ENCODE measurements at regions not wholly inside any gene's neighbourhood (a gene's known extent, or its start where the extent isn't known, plus 50 kb on each side); places are given as distances from the start of the nearest gene placed in this dataset.

DNA sequence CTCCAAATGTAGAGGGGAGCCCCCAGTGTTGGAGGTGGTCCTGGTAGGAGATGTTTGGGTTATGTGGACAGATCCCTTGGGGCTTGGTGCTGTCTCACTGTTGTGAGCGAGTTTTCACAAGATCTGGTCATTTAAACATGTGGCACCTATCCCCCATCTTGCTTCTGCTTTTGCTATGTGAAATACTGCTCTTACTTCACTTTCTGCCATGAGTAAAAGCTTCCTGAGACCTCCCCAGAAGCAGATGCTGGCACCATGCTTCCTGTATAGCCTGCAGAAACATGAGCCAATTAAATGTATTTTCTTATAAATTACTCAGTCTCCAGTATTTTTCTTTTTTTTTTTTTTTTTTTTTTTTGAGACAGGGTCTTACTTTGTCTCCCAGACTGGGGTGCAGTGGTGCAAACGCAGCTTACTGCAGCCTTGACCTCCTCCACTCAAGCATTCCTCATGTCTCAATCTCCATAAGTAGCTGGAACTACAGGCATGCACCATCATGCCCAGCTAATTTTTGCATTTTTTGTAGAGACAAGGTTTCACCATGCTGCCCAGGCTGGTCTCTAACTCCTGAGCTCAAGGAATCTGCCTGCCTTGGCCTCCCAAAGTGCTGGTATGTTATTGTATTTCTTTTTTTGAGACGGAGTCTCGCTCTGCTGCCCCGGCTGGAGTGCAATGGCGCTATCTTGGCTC, 177.1 kb downstream of the ALDH8A1 start:
- TF ChIP-seq RFX5 (IDR thresholded peaks at IDR 0.05; ENCODE audit: borderline replicate concordance, low read depth, low read length) (no peak), ASH2L (IDR thresholded peaks at IDR 0.05; ENCODE audit: low read length) (no peak), RNF2 (IDR thresholded peaks at IDR 0.05; ENCODE audit: borderline replicate concordance, low read depth, low read length, missing control alignments, poor library complexity, severe bottlenecking) (no peak), NANOG (IDR thresholded peaks at IDR 0.05; ENCODE audit: insufficient read depth, low read depth, low read length, poor library complexity, severe bottlenecking) (no peak), HDAC6 (IDR thresholded peaks at IDR 0.05; ENCODE audit: low read depth, low read length) (no peak), TBP (IDR thresholded peaks at IDR 0.05; ENCODE audit: low read depth, low read length) (no peak), EP300 (IDR thresholded peaks at IDR 0.05; ENCODE audit: borderline replicate concordance in 1 of 2, low read depth in 2 of 2, low read length in 2 of 2) (no peak), BCL11A (IDR thresholded peaks at IDR 0.05; ENCODE audit: low read depth in 2 of 2, low read length in 2 of 2) (no peak), SP4 (IDR thresholded peaks at IDR 0.05; ENCODE audit: low read length) (no peak), POU5F1 (IDR thresholded peaks at IDR 0.05; ENCODE audit: low read depth, low read length) (no peak)
- Histone ChIP-seq H4K5ac (ENCODE audit: insufficient read length, low read depth, low read length) (no peak overlapping the region), H4K91ac (replicated peaks; ENCODE audit: insufficient read length, low read length) (no peak overlapping the region), H2BK120ac (replicated peaks; ENCODE audit: low read depth, low read length) (no peak overlapping the region), H2BK5ac (ENCODE audit: low read depth, low read length) (no peak overlapping the region), H2AK5ac (ENCODE audit: low read depth, low read length) (no peak overlapping the region), H3K9ac (replicated peaks in 1 of 4; ENCODE audit: extremely low read depth in 1 of 4, low read depth in 3 of 4, low read length in 3 of 4) (no peak overlapping the region), H2BK15ac (ENCODE audit: low read length) (no peak overlapping the region), H3K23me2 (ENCODE audit: low read depth, low read length) (no peaks in the 10 kb centered on the region), H3K4me1 (replicated peaks in 1 of 4; ENCODE audit: control insufficient read depth in 3 of 4, insufficient read depth in 4 of 4, low read length in 3 of 4) (no peaks in the 10 kb centered on the region; a peak in 1 of 7 replicates), H3K4me3 (ENCODE audit: extremely low read depth in 1 of 4, insufficient read depth in 2 of 4, low read depth in 3 of 4, low read length in 4 of 4) (no peak overlapping the region), H3K79me1 (ENCODE audit: low read depth, low read length) (no peaks in the 10 kb centered on the region), H3K14ac (ENCODE audit: insufficient read length) (no peak overlapping the region), H3K27me3 (replicated peaks in 1 of 4; ENCODE audit: control insufficient read depth in 3 of 4, extremely low read depth in 1 of 4, insufficient read depth in 3 of 4, low read length in 3 of 4) (no peaks in the 10 kb centered on the region), H2AFZ (ENCODE audit: low read length) (0 out of 2 replicates have a peak overlapping the region, but pooled peaks have one; percentile 4), H3K9me3 (ENCODE audit: insufficient read depth in 2 of 2, low read depth in 1 of 2, low read length in 1 of 2) (no peaks in the 10 kb centered on the region), H3K4me2 (ENCODE audit: insufficient read depth in 1 of 2, low read depth in 2 of 2, low read length in 2 of 2) (no peak overlapping the region), H3K79me2 (ENCODE audit: control insufficient read depth in 1 of 2, insufficient read depth in 2 of 2, low read length in 2 of 2) (no peaks in the 10 kb centered on the region), H3K36me3 (ENCODE audit: control insufficient read depth in 2 of 4, insufficient read depth in 4 of 4, low read length in 3 of 4) (no peaks in the 10 kb centered on the region), H3K4ac (replicated peaks; ENCODE audit: insufficient read length, low read depth, low read length) (no peak overlapping the region), H3K56ac (replicated peaks; ENCODE audit: insufficient read length, low read depth, low read length) (no peak overlapping the region), H3K18ac (ENCODE audit: extremely low read depth, low read length) (no peak overlapping the region), H4K8ac (ENCODE audit: extremely low read depth, insufficient read depth, low read length) (no peak overlapping the region; the same call in 1 of the 2 replicates), H3K27ac (ENCODE audit: low read depth, low read length) (no peak overlapping the region), H2BK20ac (ENCODE audit: low read length) (no peak overlapping the region), H4K20me1 (replicated peaks in 1 of 2; ENCODE audit: control insufficient read depth in 1 of 2, insufficient read depth in 2 of 2, low read length in 2 of 2) (no peaks in the 10 kb centered on the region), H2BK12ac (ENCODE audit: low read depth, low read length) (no peak overlapping the region), H3K23ac (ENCODE audit: insufficient read length) (no peak overlapping the region)
- DNase-seq (ENCODE audit: low read depth in 1 of 2, low spot score in 2 of 2) = no peak
- 87% methylated on average over 6 of the region's 6 CpGs; no CpG with 5 or more reads in 1 of the 2 experiments for WGBS, 2 experiments (ENCODE audit: extremely low coverage in 1 of 2, insufficient coverage in 1 of 2, insufficient read length in 1 of 2, insufficient replicate concordance in 2 of 2, low coverage in 1 of 2, low lambda C conversion rate in 2 of 2, missing lambda C conversion rate in 1 of 2)
- no peak for FAIRE-seq
- ChIA-PET CTCF (ENCODE audit: partially characterized antibody) (interaction anchor here (0.6 to 1.5 kb wide), 4 partner anchors 14 to 176 kb away, joined by 3 to 6 read pairs (median 4); no protein-coding TSS in a partner anchor), POLR2A (ENCODE audit: partially characterized antibody) (interaction anchor here (1.1 kb wide), 1 partner anchor 14 kb away, joined by 3 read pairs; no protein-coding TSS in a partner anchor)
